ENCODE measurements at regions not wholly inside any gene's neighbourhood (a gene's known extent, or its start where the extent isn't known, plus 50 kb on each side); places are given as distances from the start of the nearest gene placed in this dataset.

DNA sequence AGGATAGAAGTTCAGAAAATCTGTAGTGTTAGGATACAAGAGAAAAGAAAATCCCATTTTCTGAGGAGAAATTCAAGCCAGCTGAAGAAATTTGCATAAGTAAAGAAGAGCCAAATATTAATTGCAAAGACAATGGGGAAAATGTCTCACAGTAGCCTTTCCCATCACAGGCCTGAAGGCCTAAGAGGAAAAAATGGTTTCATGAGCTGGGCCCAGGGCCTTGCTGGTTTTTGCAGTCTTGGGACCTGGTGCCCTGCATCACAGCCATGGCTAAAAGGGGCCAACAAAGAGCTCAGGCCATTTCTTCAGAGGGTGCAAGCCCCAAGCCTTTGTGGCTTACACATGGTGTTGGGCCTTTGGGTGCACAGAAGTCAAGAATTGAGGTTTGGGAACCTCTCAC is 413.6 kb upstream of the CYRIA start:
- no peak for DNase-seq (ENCODE audit: low spot score)

DNA sequence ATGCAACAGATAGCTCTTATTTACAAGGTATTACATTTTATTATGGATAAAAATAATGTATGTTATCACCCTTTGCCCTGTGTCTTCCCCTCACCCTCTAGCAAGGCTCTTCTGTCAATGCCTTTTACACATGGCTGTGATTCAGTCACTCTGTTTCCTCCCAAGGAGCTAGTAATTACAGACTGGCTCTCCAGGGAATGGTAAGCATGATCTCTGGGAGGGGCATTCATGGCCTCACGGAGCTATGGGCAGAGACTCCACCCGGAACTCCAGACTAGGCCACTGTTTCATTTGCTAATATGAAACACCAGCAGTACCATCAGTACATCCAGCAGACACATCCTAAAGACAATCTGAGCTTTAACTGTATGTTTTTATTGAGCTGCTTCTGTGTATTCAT is 410.9 kb upstream of the CYRIA start:
- no peak for DNase-seq (ENCODE audit: low spot score)

DNA sequence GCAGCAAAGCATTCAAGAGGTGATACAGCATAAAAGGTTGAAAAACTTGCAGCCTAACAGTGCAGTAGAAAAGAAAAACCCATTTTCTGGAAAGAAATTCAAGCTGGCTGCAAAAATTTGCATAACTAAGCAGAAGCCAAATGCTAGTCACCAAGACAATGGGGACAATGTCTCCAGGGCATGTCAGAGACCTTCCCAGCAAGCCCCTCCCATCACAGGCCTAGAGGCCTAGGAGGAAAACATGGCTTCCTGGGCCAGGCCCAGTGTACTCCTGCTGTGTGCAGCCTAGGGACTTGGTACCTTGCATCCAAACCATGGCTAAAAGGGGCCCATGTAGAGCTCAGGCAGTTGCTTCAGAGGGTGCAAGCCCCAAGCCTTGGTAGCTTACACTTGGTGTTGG is 405.1 kb upstream of the CYRIA start:
- DNase-seq (ENCODE audit: low spot score) = no peak

DNA sequence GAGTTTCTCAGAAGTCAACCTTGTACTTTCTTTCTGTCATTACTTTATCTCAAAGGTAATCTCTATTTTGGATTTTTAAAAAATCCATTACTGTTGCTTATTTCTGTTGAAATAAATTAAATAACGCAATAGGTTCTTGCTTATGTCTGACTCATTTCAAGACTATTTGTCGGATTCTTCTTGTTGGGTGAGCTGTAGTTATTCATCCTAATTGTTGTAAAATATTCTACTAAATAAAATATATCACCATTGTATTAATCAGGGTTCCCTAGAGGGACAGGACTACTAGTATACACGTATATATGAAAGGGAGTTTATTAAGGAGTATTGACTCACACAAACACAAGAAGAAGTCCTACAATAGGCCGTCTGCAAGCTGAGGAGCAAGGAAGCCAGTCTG is 403.9 kb upstream of the CYRIA start:
- DNase-seq (ENCODE audit: low spot score) = no peak

- DNase-seq (ENCODE audit: low spot score) = no peak
Observed at GRCh38 chr2:17068021-17068420, 402.4 kb upstream of the CYRIA start.

- no peak for DNase-seq (ENCODE audit: low spot score)
Observed at GRCh38 chr2:17065536-17065935, 399.9 kb upstream of the CYRIA start.

DNA sequence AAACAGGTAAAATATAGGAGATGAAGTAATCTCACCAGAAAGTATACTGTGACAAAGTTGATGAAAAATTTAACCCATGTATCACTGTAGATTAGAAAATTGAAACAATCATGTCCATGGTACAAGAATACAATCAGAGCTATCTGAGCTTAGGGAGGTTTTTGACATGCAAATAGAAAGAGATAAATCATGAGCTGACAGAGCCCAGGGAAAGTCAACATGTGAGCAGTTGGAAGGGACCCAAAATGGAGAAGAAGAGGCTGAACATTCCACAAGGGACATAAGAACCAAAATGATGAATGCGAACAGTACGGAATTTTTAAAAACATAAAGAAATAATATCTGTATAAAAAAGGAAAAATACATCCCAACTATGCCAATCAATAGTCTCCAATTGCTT is 395.4 kb upstream of the CYRIA start:
- DNase-seq (ENCODE audit: low spot score) = no peak

GRCh38 chr2:17059458-17059857 is 393.8 kb upstream of the CYRIA start:
- DNase-seq (ENCODE audit: low spot score) = no peak

GRCh38 chr2:17058772-17059402 is 393.3 kb upstream of the CYRIA start:
- DNase-seq (ENCODE audit: low spot score) = no peak

- no peak for DNase-seq (ENCODE audit: low spot score)
Observed at GRCh38 chr2:17057109-17058017, 391.7 kb upstream of the CYRIA start.

- no peak for DNase-seq (ENCODE audit: low spot score)
Observed at GRCh38 chr2:17056236-17056635, 390.6 kb upstream of the CYRIA start.

DNA sequence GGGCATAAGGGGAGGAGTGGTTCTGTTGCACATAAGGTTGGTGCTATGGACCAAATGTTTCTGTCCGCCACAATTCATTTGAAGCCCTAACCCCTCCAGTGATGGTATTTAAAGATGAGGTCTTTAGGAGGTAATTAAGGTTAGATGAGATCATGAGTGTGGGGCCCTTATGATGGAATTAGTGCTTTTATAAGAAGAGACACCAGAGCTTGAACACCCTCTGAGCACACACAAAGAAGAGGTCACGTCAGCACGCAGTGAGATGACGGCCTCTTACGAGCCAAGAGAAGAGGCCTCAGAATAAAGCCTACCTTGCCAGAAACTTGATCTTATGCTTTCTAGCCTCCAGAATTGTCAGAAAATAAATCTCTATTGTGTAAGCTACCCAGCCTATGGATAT is 386.4 kb upstream of the CYRIA start:
- no peak for DNase-seq (ENCODE audit: low spot score)

- DNase-seq (ENCODE audit: low spot score) = no peak
Observed at GRCh38 chr2:17051538-17051937, 385.9 kb upstream of the CYRIA start.

GRCh38 chr2:17043173-17043572 is 377.5 kb upstream of the CYRIA start:
- DNase-seq (ENCODE audit: low spot score) = no peak

DNA sequence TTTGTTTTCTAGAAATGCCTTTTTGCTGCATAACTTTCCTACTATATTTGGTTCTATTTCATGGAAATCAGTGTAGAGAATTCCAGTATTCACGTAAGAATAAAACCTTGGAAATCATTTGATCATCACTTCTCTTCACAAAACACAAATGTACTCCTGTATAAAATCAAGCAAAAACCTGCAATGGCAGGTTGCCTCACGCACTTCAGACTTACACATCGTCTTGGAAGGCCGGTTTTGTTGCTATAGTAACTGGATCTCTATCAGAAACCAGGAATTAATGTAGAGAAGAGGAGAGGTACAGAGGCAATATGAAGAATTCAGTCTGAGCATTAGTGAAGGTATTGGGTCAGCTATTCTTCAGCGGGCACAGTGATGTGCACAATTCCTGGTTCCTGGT is 370.7 kb upstream of the CYRIA start:
- DNase-seq (ENCODE audit: low spot score) = no peak

- DNase-seq (ENCODE audit: low spot score) = no peak
Observed at GRCh38 chr2:17035010-17035409, 369.4 kb upstream of the CYRIA start.

GRCh38 chr2:17030047-17030446 is 364.4 kb upstream of the CYRIA start:
- no peak for DNase-seq (ENCODE audit: low spot score)

GRCh38 chr2:17012297-17012696 is 346.7 kb upstream of the CYRIA start:
- DNase-seq (ENCODE audit: low spot score) = no peak

- DNase-seq (ENCODE audit: low spot score) = no peak
Observed at GRCh38 chr2:17010104-17010503, 344.5 kb upstream of the CYRIA start.

GRCh38 chr2:17000184-17000482 is 334.5 kb upstream of the CYRIA start:
- no peak for DNase-seq (ENCODE audit: low spot score)

DNA sequence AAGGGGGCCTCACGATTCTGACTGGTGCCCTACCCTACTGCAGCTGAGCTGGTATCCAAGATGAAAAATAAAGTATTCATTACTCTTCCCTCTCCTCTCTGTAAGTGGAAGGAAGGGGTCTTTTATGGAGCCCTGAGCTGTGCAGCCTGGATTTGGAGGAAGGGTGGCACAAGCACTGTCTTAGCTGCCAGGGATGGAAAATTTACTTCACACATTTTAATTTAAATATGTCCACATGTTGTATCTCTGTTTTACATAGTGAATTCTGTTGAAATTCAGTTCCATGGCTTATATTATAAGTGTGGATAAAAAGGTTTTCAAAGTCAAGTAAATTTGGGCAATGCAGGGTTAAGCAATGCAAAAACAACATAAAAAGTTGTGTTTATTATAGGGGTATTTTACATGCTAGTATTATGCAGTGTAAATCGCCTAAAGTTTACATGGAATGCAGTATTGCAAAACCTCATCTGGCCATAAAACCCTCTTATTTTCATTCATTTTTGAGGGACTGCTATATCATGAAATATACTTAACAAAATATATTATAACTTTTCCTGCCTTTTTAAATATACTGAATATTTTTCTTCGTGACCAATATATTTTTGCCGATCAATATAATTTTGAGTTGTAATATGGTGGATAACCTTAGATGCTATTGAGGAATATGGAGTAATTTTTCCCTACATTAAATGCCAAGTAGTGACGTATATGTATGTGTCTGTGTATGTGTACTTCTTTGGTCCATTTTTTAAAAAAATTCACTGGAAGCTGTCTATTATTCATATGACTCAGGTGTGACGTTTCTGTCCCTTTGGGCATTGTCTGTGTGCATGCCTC is 333.9 kb upstream of the CYRIA start:
- no peak for DNase-seq (ENCODE audit: low spot score)

- no peak for DNase-seq (ENCODE audit: low spot score)
Observed at GRCh38 chr2:16978301-16978700, 312.7 kb upstream of the CYRIA start.

DNA sequence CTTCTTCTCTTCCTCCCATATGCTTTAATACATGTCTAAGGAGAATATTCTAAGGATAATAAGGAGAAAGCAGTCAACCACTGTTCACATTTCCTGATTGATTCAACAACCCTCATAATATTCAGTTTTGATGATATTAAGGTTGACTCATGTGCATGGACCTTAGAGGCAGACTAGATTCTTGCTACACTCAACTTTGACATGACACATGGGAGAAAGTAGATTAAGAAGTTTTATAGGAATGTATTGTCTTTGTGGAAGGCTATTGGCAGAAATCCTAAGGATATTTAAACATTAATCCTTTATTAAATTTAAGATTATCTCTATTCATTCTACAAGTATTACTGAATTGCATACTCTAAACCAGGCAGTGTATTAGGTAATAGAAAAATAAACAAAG is 309.1 kb upstream of the CYRIA start:
- no peak for DNase-seq (ENCODE audit: low spot score)
